ENCODE measurements at regions not wholly inside any gene's neighbourhood (a gene's known extent, or its start where the extent isn't known, plus 50 kb on each side); places are given as distances from the start of the nearest gene placed in this dataset.

- Histone ChIP-seq H3K9me2 (replicated peaks; ENCODE audit: insufficient read depth) (no peaks in the 10 kb centered on the region), H4K20me1 (ENCODE audit: insufficient read depth, poor library complexity, severe bottlenecking) (no peaks in the 10 kb centered on the region), H3K36me3 (replicated peaks; ENCODE audit: insufficient read depth, low read depth) (no peaks in the 10 kb centered on the region), H2AFZ (no peak overlapping the region), H3K79me2 (no peaks in the 10 kb centered on the region), H3K27me3 (no peaks in the 10 kb centered on the region), H3K9me3 (ENCODE audit: low read depth) (no peaks in the 10 kb centered on the region), H3K4me3 (no peak overlapping the region), H3K4me2 (no peak overlapping the region), H3K27ac (peak overlapping the region; percentile 14), H3K4me1 (ENCODE audit: insufficient read depth) (peaks cover 23% of the 10 kb centered on the region)
- TF ChIP-seq EZH2phosphoT487 (IDR thresholded peaks at IDR 0.05; ENCODE audit: low read depth, severe bottlenecking, unreplicated experiment) (no peak), CTCF (IDR thresholded peaks at IDR 0.05; ENCODE audit: poor library complexity) (no peak), EZH2 (IDR thresholded peaks at IDR 0.05; ENCODE audit: borderline replicate concordance) (no peak)
- 82% methylated on average over 5 of the region's 5 CpGs for WGBS (ENCODE audit: low lambda C conversion rate, missing lambda C conversion rate)
- no peak for DNase-seq (ENCODE audit: low spot score)
Measured at GRCh38 chr9:108109927-108110690, 620.5 kb upstream of the KLF4 start.

GRCh38 chr9:108108852-108109448 lies 619.4 kb upstream of the KLF4 start:
- Histone ChIP-seq H2AFZ (no peak overlapping the region), H3K4me3 (no peak overlapping the region), H3K27ac (no peak overlapping the region), H3K4me2 (no peak overlapping the region), H3K4me1 (ENCODE audit: insufficient read depth) (peaks cover 23% of the 10 kb centered on the region), H3K79me2 (no peaks in the 10 kb centered on the region), H3K27me3 (no peaks in the 10 kb centered on the region), H4K20me1 (ENCODE audit: insufficient read depth, poor library complexity, severe bottlenecking) (no peaks in the 10 kb centered on the region), H3K36me3 (replicated peaks; ENCODE audit: insufficient read depth, low read depth) (no peaks in the 10 kb centered on the region), H3K9me2 (replicated peaks; ENCODE audit: insufficient read depth) (no peaks in the 10 kb centered on the region), H3K9me3 (ENCODE audit: low read depth) (no peaks in the 10 kb centered on the region)
- peak; percentile 32 for DNase-seq (ENCODE audit: low spot score)
- TF ChIP-seq EZH2 (IDR thresholded peaks at IDR 0.05; ENCODE audit: borderline replicate concordance), result no peak
- TF ChIP-seq EZH2phosphoT487 (IDR thresholded peaks at IDR 0.05; ENCODE audit: low read depth, severe bottlenecking, unreplicated experiment), result no peak
- no peak for TF ChIP-seq CTCF (IDR thresholded peaks at IDR 0.05; ENCODE audit: poor library complexity)
- WGBS (ENCODE audit: low lambda C conversion rate, missing lambda C conversion rate), result 76% methylated on average over 2 of the region's 2 CpGs

- Histone ChIP-seq H2AFZ (no peak overlapping the region), H3K4me3 (no peak overlapping the region), H3K36me3 (replicated peaks; ENCODE audit: insufficient read depth, low read depth) (no peaks in the 10 kb centered on the region), H3K79me2 (no peaks in the 10 kb centered on the region), H3K27ac (no peak overlapping the region), H3K9me2 (replicated peaks; ENCODE audit: insufficient read depth) (no peaks in the 10 kb centered on the region), H3K4me1 (ENCODE audit: insufficient read depth) (peaks cover 23% of the 10 kb centered on the region), H3K4me2 (no peak overlapping the region), H3K9me3 (ENCODE audit: low read depth) (no peaks in the 10 kb centered on the region), H4K20me1 (ENCODE audit: insufficient read depth, poor library complexity, severe bottlenecking) (no peaks in the 10 kb centered on the region), H3K27me3 (no peaks in the 10 kb centered on the region)
- DNase-seq (ENCODE audit: low spot score), result no peak
- WGBS (ENCODE audit: low lambda C conversion rate, missing lambda C conversion rate), result 29% methylated on average over 4 of the region's 4 CpGs
- no peak for TF ChIP-seq CTCF (IDR thresholded peaks at IDR 0.05; ENCODE audit: poor library complexity)
- TF ChIP-seq EZH2 (IDR thresholded peaks at IDR 0.05; ENCODE audit: borderline replicate concordance), result no peak
- TF ChIP-seq EZH2phosphoT487 (IDR thresholded peaks at IDR 0.05; ENCODE audit: low read depth, severe bottlenecking, unreplicated experiment), result no peak
Measured at GRCh38 chr9:108108280-108108851, 618.8 kb upstream of the KLF4 start.
